ENCODE measurements at regions not wholly inside any gene's neighbourhood (a gene's known extent, or its start where the extent isn't known, plus 50 kb on each side); places are given as distances from the start of the nearest gene placed in this dataset.

GRCh38 chr13:53311561-53311960, 282.9 kb downstream of the OLFM4 start:
- H3K79me2 ChIP-seq (ENCODE audit: insufficient read depth, low read length) = no peaks in the 10 kb centered on the region
- peaks cover 3% of the 10 kb centered on the region for H3K27me3 ChIP-seq (ENCODE audit: insufficient read depth, low read length, poor library complexity)
- H3K36me3 ChIP-seq (ENCODE audit: insufficient read depth, low read length) = no peaks in the 10 kb centered on the region
- H4K20me1 ChIP-seq (ENCODE audit: insufficient read depth, low read length) = no peaks in the 10 kb centered on the region
- no peak overlapping the region for H3K4me3 ChIP-seq (ENCODE audit: low read depth in 1 of 2, low read length in 2 of 2)
- TF ChIP-seq EZH2 (IDR thresholded peaks at IDR 0.05; ENCODE audit: borderline replicate concordance, low read depth, low read length, severe bottlenecking) = no peak
- TF ChIP-seq, protein P1, sequence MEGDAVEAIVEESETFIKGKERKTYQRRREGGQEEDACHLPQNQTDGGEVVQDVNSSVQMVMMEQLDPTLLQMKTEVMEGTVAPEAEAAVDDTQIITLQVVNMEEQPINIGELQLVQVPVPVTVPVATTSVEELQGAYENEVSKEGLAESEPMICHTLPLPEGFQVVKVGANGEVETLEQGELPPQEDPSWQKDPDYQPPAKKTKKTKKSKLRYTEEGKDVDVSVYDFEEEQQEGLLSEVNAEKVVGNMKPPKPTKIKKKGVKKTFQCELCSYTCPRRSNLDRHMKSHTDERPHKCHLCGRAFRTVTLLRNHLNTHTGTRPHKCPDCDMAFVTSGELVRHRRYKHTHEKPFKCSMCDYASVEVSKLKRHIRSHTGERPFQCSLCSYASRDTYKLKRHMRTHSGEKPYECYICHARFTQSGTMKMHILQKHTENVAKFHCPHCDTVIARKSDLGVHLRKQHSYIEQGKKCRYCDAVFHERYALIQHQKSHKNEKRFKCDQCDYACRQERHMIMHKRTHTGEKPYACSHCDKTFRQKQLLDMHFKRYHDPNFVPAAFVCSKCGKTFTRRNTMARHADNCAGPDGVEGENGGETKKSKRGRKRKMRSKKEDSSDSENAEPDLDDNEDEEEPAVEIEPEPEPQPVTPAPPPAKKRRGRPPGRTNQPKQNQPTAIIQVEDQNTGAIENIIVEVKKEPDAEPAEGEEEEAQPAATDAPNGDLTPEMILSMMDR (IDR thresholded peaks at IDR 0.05; ENCODE audit: borderline replicate concordance, extremely low read depth, low read length, poor library complexity, severe bottlenecking) = no peak
- DNase-seq (no peak), ATAC-seq (ENCODE audit: insufficient read depth, low read depth) (no peak)
- H3K27ac ChIP-seq (ENCODE audit: low read length) = no peak overlapping the region
- no peak overlapping the region for H3K4me2 ChIP-seq (ENCODE audit: insufficient read depth, low read length)
- H3K9ac ChIP-seq (ENCODE audit: low read depth, low read length) = no peak overlapping the region
- no peak overlapping the region for H2AFZ ChIP-seq (ENCODE audit: low read depth, low read length)
- H3K4me1 ChIP-seq (ENCODE audit: insufficient read depth, low read length) = no peaks in the 10 kb centered on the region
- no peaks in the 10 kb centered on the region for H3K9me3 ChIP-seq (ENCODE audit: insufficient read depth, low read length, severe bottlenecking)

- Histone ChIP-seq H3K27me3 (ENCODE audit: insufficient read depth, low read length, poor library complexity) (no peaks in the 10 kb centered on the region), H3K9ac (ENCODE audit: low read depth, low read length) (no peak overlapping the region), H3K27ac (ENCODE audit: low read length) (no peak overlapping the region), H3K79me2 (ENCODE audit: insufficient read depth, low read length) (no peaks in the 10 kb centered on the region), H2AFZ (ENCODE audit: low read depth, low read length) (no peak overlapping the region), H3K9me3 (ENCODE audit: insufficient read depth, low read length, severe bottlenecking) (no peaks in the 10 kb centered on the region), H3K36me3 (ENCODE audit: insufficient read depth, low read length) (no peaks in the 10 kb centered on the region), H3K4me1 (ENCODE audit: insufficient read depth, low read length) (no peaks in the 10 kb centered on the region), H3K4me2 (ENCODE audit: insufficient read depth, low read length) (no peak overlapping the region), H4K20me1 (ENCODE audit: insufficient read depth, low read length) (no peaks in the 10 kb centered on the region), H3K4me3 (ENCODE audit: low read depth in 1 of 2, low read length in 2 of 2) (no peak overlapping the region)
- ATAC-seq (ENCODE audit: insufficient read depth, low read depth) (no peak), DNase-seq (no peak)
- TF ChIP-seq, protein P1 (IDR thresholded peaks at IDR 0.05; ENCODE audit: borderline replicate concordance, extremely low read depth, low read length, poor library complexity, severe bottlenecking) = no peak
- no peak for TF ChIP-seq EZH2 (IDR thresholded peaks at IDR 0.05; ENCODE audit: borderline replicate concordance, low read depth, low read length, severe bottlenecking)
Measured at GRCh38 chr13:53321296-53321801, 292.7 kb downstream of the OLFM4 start.

DNA sequence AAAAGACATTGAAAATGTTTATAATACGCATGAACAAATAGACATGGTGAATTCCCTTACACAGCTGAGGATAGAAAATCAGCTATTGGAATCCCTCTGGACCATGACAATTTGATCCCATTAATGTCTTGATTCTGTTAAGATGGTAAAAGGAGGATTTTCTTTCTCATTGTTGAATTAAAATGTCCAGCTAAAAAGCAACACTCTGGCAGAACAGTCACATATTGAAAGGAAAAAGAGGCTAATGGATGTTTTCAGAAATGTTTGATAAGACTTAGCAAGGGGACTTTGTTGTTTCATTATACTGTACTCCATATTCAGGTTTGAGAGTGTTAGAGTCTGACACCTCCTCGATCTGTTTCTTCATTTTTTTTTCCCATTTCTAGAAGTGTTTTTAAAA, 296.0 kb downstream of the OLFM4 start:
- no peaks in the 10 kb centered on the region for H3K27me3 ChIP-seq (ENCODE audit: insufficient read depth, low read length, poor library complexity)
- no peaks in the 10 kb centered on the region for H4K20me1 ChIP-seq (ENCODE audit: insufficient read depth, low read length)
- no peak overlapping the region for H3K9ac ChIP-seq (ENCODE audit: low read depth, low read length)
- TF ChIP-seq, protein P1 (IDR thresholded peaks at IDR 0.05; ENCODE audit: borderline replicate concordance, extremely low read depth, low read length, poor library complexity, severe bottlenecking) = no peak
- TF ChIP-seq EZH2 (IDR thresholded peaks at IDR 0.05; ENCODE audit: borderline replicate concordance, low read depth, low read length, severe bottlenecking) = no peak
- H3K27ac ChIP-seq (ENCODE audit: low read length) = no peak overlapping the region
- no peak overlapping the region for H2AFZ ChIP-seq (ENCODE audit: low read depth, low read length)
- no peak overlapping the region for H3K4me3 ChIP-seq (ENCODE audit: low read depth in 1 of 2, low read length in 2 of 2)
- H3K36me3 ChIP-seq (ENCODE audit: insufficient read depth, low read length) = no peaks in the 10 kb centered on the region
- no peak overlapping the region for H3K4me2 ChIP-seq (ENCODE audit: insufficient read depth, low read length)
- no peak for ATAC-seq (ENCODE audit: insufficient read depth, low read depth)
- no peak for DNase-seq
- no peaks in the 10 kb centered on the region for H3K79me2 ChIP-seq (ENCODE audit: insufficient read depth, low read length)
- H3K9me3 ChIP-seq (ENCODE audit: insufficient read depth, low read length, severe bottlenecking) = no peaks in the 10 kb centered on the region
- H3K4me1 ChIP-seq (ENCODE audit: insufficient read depth, low read length) = no peaks in the 10 kb centered on the region

- no peaks in the 10 kb centered on the region for H3K4me1 ChIP-seq (ENCODE audit: insufficient read depth, low read length)
- DNase-seq = no peak
- TF ChIP-seq EZH2 (IDR thresholded peaks at IDR 0.05; ENCODE audit: borderline replicate concordance, low read depth, low read length, severe bottlenecking) = no peak
- TF ChIP-seq, protein P1 (IDR thresholded peaks at IDR 0.05; ENCODE audit: borderline replicate concordance, extremely low read depth, low read length, poor library complexity, severe bottlenecking) = no peak
- no peak overlapping the region for H3K4me3 ChIP-seq (ENCODE audit: low read depth in 1 of 2, low read length in 2 of 2)
- H3K36me3 ChIP-seq (ENCODE audit: insufficient read depth, low read length) = no peaks in the 10 kb centered on the region
- no peaks in the 10 kb centered on the region for H3K27me3 ChIP-seq (ENCODE audit: insufficient read depth, low read length, poor library complexity)
- H3K27ac ChIP-seq (ENCODE audit: low read length) = no peak overlapping the region
- no peak overlapping the region for H3K4me2 ChIP-seq (ENCODE audit: insufficient read depth, low read length)
- H4K20me1 ChIP-seq (ENCODE audit: insufficient read depth, low read length) = no peaks in the 10 kb centered on the region
- no peak overlapping the region for H2AFZ ChIP-seq (ENCODE audit: low read depth, low read length)
- no peak for ATAC-seq (ENCODE audit: insufficient read depth, low read depth)
- H3K79me2 ChIP-seq (ENCODE audit: insufficient read depth, low read length) = no peaks in the 10 kb centered on the region
- no peaks in the 10 kb centered on the region for H3K9me3 ChIP-seq (ENCODE audit: insufficient read depth, low read length, severe bottlenecking)
- H3K9ac ChIP-seq (ENCODE audit: low read depth, low read length) = no peak overlapping the region
Measured at GRCh38 chr13:53326716-53327115, 298.1 kb downstream of the OLFM4 start.
